Activated CD4-positive, alpha-beta T cell treated with anti-CD3 and anti-CD28 coated beads for 4 hours (primary cell): ENCODE measurements at regions not wholly inside any gene's neighbourhood (a gene's known extent, or its start where the extent isn't known, plus 50 kb on each side); places are given as distances from the start of the nearest gene placed in this dataset.

Experiments used
- DNase-seq, 2 donors: peaks; one replicate each; pipeline ENCODE4 v3.0.0-alpha.2; 2020

DNA sequence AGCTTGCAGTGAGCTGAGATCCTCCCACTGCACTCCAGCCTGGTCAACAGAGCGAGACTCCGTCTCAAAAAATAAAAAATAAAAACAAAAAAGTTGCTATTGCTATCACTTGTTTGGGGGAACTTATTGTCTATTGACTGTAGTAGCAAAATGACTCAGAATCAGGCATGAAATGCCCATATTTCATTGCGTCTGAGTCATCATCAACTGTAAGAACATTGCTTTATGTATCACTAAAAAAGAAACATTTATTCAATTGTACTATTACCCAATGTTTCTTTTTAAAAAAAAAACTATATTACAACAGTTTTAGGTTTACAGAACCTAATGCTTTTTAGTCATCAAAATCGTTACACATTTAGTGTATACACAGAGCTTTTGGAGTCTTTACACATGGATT, 91.0 kb upstream of the FMN2 start:
- no peak for DNase-seq

- DNase-seq = no peak
Observed at GRCh38 chr1:240001177-240001740, 90.4 kb upstream of the FMN2 start.

DNA sequence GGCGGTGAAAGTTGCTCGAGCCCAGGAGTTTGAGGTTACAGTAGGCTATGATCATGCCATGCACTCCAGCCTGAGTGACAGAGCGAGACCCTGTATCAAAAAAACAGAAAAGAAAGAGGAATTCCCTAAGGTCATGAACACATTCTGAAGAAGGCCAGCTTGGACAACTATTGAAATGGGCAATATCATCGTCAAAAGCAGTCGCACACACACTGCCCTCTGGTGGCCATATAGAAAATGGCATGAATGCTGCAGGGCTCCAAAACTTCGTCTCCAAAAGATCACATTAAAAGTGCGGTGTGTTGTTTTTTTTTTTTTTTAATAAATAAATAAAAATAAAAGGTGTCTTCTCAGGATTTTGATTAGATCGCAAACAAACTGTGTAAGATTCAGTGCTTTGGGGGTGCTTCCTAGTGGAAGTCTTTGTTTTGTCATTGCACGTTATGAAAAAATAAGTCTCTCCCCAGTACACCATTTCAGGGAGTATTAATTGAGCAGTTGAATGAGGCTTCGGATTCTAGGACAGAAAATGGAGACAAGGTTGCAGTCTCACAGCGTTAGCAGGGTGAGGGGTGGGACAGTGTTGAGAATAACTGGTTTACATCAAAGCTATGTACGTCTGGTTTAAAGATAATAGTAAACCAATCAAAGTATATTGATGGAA, 87.5 kb upstream of the FMN2 start:
- DNase-seq = no peak

GRCh38 chr1:240005997-240006650, 85.6 kb upstream of the FMN2 start:
- no peak for DNase-seq

DNA sequence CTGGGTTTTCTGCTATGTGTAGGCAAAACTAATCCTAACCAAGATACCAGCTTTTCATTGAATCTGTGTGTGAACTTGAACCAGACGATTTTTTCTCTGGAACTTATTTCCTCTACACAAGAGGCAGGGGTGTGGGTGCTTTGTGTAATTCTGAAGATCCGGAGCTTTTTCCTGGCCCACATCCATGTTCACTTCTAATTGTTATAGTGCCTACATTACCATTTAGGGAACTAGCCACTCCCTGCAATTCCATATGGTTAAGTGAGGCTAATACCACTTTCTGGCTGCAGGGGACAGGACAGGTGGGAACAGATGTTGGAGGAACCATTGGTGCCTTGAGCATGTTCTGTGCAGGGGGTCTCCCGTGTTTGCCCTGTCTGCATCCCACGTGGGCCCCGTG, 83.4 kb upstream of the FMN2 start:
- no peak for DNase-seq

DNA sequence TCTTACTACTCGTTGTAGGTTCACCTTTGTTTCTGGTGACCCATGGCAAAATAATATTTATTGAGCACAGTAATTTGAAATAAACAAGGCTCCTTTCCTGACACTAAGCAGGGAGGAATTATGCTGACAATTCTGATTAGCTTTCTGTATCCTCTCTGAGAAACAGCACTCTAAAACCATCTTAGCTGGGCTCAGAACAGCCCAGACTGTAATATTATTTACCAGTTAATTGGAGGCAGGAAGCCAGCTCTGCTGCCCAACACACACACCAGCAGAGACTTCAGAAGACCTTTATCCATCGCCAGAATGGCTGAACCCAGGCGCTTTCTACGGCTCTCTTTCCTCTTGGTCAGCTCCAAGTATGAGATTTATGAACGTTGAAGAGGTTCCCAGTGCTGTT, 77.6 kb upstream of the FMN2 start:
- DNase-seq = no peak

GRCh38 chr1:240018617-240019016, 73.1 kb upstream of the FMN2 start:
- no peak for DNase-seq

DNA sequence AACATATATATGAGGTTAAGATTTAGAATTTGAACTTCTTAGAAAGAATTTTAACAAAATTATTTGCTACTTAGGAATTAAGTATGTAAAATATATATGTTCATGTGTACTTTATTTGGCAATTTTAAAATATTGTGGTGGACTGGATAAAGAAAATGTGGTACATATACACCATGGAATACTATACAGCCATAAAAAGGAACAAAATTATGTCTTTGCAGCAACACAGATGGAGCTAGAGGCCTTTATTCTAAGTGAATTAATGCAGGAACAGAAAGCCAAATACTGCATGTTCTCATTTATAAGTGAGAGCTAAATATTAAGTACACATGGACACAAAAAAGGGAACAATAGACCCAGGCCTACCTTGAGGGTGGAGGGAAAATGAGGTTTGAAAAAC, 72.2 kb upstream of the FMN2 start:
- DNase-seq = no peak

DNA sequence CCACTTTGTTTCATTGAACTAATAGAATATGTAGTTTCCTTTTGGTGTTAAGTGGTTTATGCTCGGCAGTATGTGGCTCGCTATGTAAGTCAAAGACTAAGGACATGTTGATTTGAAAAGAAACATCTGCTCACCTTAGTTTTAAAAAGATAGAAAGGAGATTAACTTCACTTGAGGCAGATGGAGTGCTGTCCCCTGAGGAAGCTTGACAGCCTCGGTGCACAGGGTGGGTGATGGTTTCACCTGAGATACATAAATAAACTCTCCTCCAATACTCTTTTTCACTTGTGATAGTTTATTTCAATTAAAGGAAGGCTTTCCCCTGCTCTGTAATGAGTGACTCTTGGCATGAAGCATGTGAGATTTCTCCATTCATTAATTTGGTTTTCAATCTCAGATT, 70.8 kb upstream of the FMN2 start:
- DNase-seq = no peak

DNA sequence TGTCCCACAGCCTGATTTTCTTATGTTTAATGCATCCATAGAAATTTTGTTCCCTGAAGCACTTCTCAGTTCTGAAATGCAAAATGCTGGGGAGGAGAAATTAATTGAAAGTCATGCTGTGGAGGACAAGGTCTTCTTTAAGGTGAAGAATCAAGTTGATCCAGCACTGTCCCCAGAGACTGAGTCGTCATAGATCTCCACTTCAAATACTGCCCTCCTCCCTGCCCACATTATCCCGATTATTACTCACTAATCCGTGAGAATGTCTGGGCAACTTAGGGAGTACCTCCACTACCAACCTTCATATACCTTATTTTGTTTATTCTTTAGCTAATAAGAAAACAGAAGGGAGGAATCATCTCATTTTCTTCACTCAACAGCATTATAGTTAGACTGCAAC, 70.0 kb upstream of the FMN2 start:
- no peak for DNase-seq

DNA sequence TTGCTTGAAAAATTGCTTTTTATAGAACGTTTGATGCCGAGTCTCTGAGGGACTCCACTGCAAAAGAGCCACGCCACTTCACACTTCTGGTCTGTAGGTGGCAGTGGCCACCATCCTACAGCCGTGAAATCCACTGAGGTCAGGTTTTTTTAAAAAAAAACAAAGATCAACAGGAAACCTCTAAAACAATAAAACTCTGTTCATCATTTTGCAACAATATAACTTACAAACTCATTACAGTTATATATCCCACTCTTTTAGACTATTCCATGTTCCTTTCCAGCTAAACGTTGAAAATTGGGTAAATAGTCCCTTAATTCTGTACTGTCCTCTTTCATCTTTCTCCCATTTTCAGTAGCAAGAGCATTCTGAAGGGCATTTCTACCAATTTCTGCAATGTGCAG, 64.6 kb upstream of the FMN2 start:
- DNase-seq = no peak

DNA sequence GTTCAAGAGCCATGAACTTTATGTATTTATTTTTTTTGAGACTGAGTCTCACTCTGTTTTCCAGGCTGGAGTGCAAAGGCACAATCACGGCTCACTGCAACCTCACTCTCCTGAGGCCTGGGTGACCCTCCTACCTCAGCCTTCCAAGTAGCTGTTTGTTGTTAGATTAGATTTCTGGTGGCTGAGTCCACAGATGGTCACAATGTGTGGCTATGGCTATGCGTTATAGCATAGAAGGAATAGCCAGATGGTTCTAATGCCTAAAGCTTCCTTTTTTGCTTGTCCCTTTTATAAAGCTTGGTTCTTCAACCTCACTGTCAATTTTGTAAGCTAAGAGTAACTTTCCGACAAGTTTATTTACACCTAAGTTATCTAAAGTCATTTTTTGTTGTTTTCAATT, 62.3 kb upstream of the FMN2 start:
- DNase-seq = no peak

DNA sequence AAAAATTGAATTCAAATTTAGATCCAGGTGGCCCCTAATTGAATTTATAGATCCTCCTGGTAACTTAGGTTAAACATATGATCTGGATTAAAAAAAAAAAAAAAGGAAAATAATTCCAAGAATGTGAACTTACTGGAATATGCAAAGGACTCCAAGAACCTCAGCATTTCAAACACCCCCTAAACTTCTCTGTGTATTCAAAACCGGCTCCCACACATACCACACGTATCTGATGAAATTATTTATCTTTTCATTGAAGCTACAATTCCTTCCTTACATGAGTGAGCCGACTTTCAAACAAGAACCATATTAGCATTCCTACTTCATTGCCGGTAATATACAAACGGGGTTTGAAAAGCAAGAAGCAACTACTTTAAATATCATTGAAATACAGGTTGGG, 61.4 kb upstream of the FMN2 start:
- no peak for DNase-seq

GRCh38 chr1:240031009-240031408, 60.7 kb upstream of the FMN2 start:
- no peak for DNase-seq

GRCh38 chr1:240031414-240031813, 60.3 kb upstream of the FMN2 start:
- no peak for DNase-seq

DNA sequence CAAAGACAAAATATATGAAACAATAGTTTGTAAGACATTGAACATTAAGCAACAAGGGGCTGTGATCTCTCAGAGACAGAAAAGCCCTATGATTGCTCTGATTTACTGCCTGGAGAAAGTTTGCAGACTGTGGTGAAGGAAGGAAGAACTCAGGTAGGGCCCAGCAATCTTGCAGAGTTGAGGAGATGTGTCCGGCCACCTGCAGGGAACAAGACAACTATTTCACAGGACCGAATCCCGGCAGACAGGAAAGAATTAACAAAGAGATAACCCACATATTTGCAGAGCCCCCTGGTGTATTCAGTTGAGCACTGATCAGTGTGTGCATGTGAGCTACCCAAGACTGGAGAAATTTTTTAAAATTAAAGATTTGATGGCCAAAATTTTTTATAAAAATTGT, 58.3 kb upstream of the FMN2 start:
- no peak for DNase-seq

DNA sequence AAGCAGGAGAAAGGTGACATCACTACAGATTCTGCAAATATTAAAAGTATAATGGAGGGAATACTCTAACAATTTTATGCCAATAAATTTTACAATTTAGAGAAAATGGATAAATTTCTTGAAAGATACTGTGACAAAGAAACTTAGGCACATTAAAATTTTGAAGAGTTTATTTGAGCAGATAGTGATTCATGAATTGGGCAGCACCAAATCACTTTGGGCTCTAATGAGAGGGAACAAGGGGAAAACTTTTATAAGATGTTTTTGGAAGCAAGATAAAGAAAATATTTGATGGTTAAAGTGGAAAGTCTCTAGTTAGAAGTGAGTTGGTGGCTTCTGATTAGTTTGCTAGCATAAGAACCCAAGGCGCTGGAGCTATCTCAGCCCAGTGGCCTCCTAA, 55.2 kb upstream of the FMN2 start:
- DNase-seq = no peak
